ENCODE measurements at regions not wholly inside any gene's neighbourhood (a gene's known extent, or its start where the extent isn't known, plus 50 kb on each side); places are given as distances from the start of the nearest gene placed in this dataset.
"Not testable (repeated sequence)": the region's sequence is repeated elsewhere in the genome, so short reads cannot be mapped to it uniquely, and the experiment has no call there.

- DNase-seq (ENCODE audit: low read depth), result no peak
Measured at GRCh38 chr3:180420016-180420415, 181.9 kb upstream of the TTC14 start.

GRCh38 chr3:180420804-180421203 lies 181.2 kb upstream of the TTC14 start:
- DNase-seq (ENCODE audit: low read depth), result no peak

- DNase-seq (ENCODE audit: low read depth), result no peak
Measured at GRCh38 chr3:180421221-180421620, 180.7 kb upstream of the TTC14 start.

- DNase-seq (ENCODE audit: low read depth), result no peak
Measured at GRCh38 chr3:180421721-180422120, 180.2 kb upstream of the TTC14 start.

- not testable (repeated sequence) for DNase-seq (ENCODE audit: low read depth)
Measured at GRCh38 chr3:180424305-180424704, 177.7 kb upstream of the TTC14 start.

- DNase-seq (ENCODE audit: low read depth), result no peak
Measured at GRCh38 chr3:180430896-180431295, 171.1 kb upstream of the TTC14 start.

- no peak for DNase-seq (ENCODE audit: low read depth)
Measured at GRCh38 chr3:180433152-180433551, 168.8 kb upstream of the TTC14 start.

- DNase-seq (ENCODE audit: low read depth), result no peak
Measured at GRCh38 chr3:180447136-180447535, 154.8 kb upstream of the TTC14 start.

GRCh38 chr3:180448407-180448806 lies 153.6 kb upstream of the TTC14 start:
- DNase-seq (ENCODE audit: low read depth), result not testable (repeated sequence)

GRCh38 chr3:180457225-180457624 lies 144.7 kb upstream of the TTC14 start:
- no peak for DNase-seq (ENCODE audit: low read depth)

GRCh38 chr3:180466401-180467011 lies 135.5 kb upstream of the TTC14 start:
- no peak for DNase-seq (ENCODE audit: low read depth)

- no peak for DNase-seq (ENCODE audit: low read depth)
Measured at GRCh38 chr3:180467177-180467576, 134.8 kb upstream of the TTC14 start.

GRCh38 chr3:180469149-180469548 lies 132.8 kb upstream of the TTC14 start:
- no peak for DNase-seq (ENCODE audit: low read depth)

GRCh38 chr3:180478695-180479094 lies 123.3 kb upstream of the TTC14 start:
- no peak for DNase-seq (ENCODE audit: low read depth)

- DNase-seq (ENCODE audit: low read depth), result no peak
Measured at GRCh38 chr3:180492047-180492446, 109.9 kb upstream of the TTC14 start.

- DNase-seq (ENCODE audit: low read depth), result no peak
Measured at GRCh38 chr3:180496995-180497394, 105.0 kb upstream of the TTC14 start.

GRCh38 chr3:180516368-180516767 lies 85.6 kb upstream of the TTC14 start:
- no peak for DNase-seq (ENCODE audit: low read depth)

GRCh38 chr3:180523040-180523439 lies 78.9 kb upstream of the TTC14 start:
- no peak for DNase-seq (ENCODE audit: low read depth)

GRCh38 chr3:180528843-180529242 lies 73.1 kb upstream of the TTC14 start:
- no peak for DNase-seq (ENCODE audit: low read depth)

- DNase-seq (ENCODE audit: low read depth), result no peak
Measured at GRCh38 chr3:180529778-180530177, 72.2 kb upstream of the TTC14 start.

- no peak for DNase-seq (ENCODE audit: low read depth)
Measured at GRCh38 chr3:180530276-180530675, 71.7 kb upstream of the TTC14 start.

GRCh38 chr3:180531303-180532278 lies 70.4 kb upstream of the TTC14 start:
- DNase-seq (ENCODE audit: low read depth), result no peak

- no peak for DNase-seq (ENCODE audit: low read depth)
Measured at GRCh38 chr3:180534828-180535227, 67.1 kb upstream of the TTC14 start.
